Effector memory CD4-positive, alpha-beta T cell (primary cell): ENCODE measurements at regions not wholly inside any gene's neighbourhood (a gene's known extent, or its start where the extent isn't known, plus 50 kb on each side); places are given as distances from the start of the nearest gene placed in this dataset.

ENCODE experiments used
- DNase-seq, 3 donors: peaks; one replicate each; pipeline ENCODE4 v3.0.0-alpha.2; 2020
- H3K27ac ChIP-seq: 2 replicates; pipeline ENCODE4 v1.7.0; 2013; ENCODE audit warnings: mild to moderate bottlenecking, low read length, moderate library complexity; ENCODE audit not compliant: insufficient read depth, poor library complexity, severe bottlenecking
- H3K27me3 ChIP-seq: replicated peaks from 2 replicates; pipeline ENCODE4 v1.7.0; 2013; ENCODE audit warnings: mild to moderate bottlenecking, low read length; ENCODE audit not compliant: insufficient read depth, control insufficient read depth, poor library complexity, severe bottlenecking
- H3K36me3 ChIP-seq: 2 replicates; pipeline ENCODE4 v1.7.0; 2013; ENCODE audit warnings: mild to moderate bottlenecking, low read length, moderate library complexity; ENCODE audit not compliant: control insufficient read depth, insufficient read depth
- H3K4me1 ChIP-seq: 2 replicates; pipeline ENCODE4 v1.7.0; 2013; ENCODE audit warnings: low read length, mild to moderate bottlenecking; ENCODE audit not compliant: control insufficient read depth, insufficient read depth, poor library complexity, severe bottlenecking
- H3K4me3 ChIP-seq: 2 replicates; pipeline ENCODE4 v1.7.0; 2013; ENCODE audit warnings: low read length, low read depth, mild to moderate bottlenecking; ENCODE audit not compliant: insufficient read depth, poor library complexity, severe bottlenecking
- H3K9me3 ChIP-seq: 2 replicates; pipeline ENCODE4 v1.7.0; 2013; ENCODE audit warnings: mild to moderate bottlenecking, low read length, moderate library complexity; ENCODE audit not compliant: control insufficient read depth

DNA sequence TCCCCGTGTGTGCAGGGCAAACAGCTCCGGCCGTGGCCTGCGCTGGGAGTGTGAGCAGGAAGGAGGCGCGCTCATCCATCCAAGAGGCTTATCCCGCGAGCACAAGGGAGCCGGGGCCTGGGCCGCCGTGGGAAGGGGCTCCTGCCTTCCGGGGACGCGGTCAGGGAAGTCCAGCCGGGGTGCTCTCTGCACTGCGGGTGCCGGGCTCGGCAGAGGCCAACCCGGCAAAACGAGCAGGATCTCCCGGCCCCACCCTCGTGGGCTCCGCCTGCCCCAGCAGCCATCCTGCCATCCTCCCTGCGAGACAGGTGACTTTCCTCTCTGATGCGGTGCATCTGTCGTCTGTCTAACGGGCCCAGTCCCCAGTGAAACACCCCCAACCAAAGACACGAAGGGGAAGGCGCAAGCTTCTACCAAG is 244.2 kb downstream of the AUH start:
- no peaks in the 10 kb centered on the region for H3K36me3 ChIP-seq
- no peak overlapping the region for H3K4me3 ChIP-seq
- no peaks in the 10 kb centered on the region for H3K4me1 ChIP-seq
- H3K27me3 ChIP-seq: no peaks in the 10 kb centered on the region
- DNase-seq: no peak
- H3K9me3 ChIP-seq: no peaks in the 10 kb centered on the region
- no peak overlapping the region for H3K27ac ChIP-seq

DNA sequence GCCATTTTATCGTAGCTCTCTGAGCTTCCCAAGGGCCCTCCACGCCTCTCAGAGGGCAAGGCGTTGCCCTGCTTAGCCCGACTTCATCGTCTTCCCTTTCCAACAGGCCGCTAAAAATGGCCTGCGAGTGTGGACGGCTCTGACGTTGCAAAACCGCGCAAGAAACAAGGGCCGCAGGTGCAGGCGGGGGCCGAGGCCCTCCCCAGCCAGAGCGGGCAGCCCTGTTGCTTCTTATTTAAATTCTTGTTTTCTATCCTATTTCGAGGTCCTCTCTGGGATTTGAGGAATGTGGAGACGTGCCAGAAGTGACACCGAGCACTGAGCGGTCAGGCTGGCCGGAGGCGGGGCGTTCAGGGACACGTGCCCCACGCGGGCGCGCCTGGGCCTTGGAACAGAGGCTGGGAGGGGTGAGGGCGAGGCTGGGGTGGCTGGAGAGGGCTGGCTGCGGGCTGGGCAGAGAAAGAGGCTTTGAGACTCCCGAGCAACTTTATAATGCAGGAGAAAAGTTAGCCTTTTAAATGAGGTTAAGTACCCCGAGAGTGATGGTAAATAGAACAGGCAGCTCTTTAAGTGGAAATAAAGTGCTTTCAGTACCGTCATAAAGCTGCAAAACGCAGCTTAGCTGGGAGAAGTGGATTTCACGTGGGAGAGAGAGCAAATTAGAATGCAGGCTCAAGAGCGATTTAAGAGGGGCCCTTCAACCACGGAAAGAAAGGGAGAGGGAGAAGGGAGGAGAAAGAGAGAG is 243.6 kb downstream of the AUH start:
- H3K9me3 ChIP-seq: no peaks in the 10 kb centered on the region
- no peak overlapping the region for H3K4me3 ChIP-seq
- H3K36me3 ChIP-seq: no peaks in the 10 kb centered on the region
- H3K27ac ChIP-seq: no peak overlapping the region
- no peak for DNase-seq
- no peaks in the 10 kb centered on the region for H3K4me1 ChIP-seq
- H3K27me3 ChIP-seq: no peaks in the 10 kb centered on the region

- no peak overlapping the region for H3K27ac ChIP-seq
- no peak for DNase-seq
Observed at GRCh38 chr9:91118704-91119025, 243.1 kb downstream of the AUH start.

GRCh38 chr9:91119142-91119541 is 242.6 kb downstream of the AUH start:
- no peak overlapping the region for H3K4me3 ChIP-seq
- DNase-seq: no peak
- no peaks in the 10 kb centered on the region for H3K36me3 ChIP-seq
- H3K9me3 ChIP-seq: no peaks in the 10 kb centered on the region
- H3K27me3 ChIP-seq: no peaks in the 10 kb centered on the region
- no peak overlapping the region for H3K27ac ChIP-seq
- no peaks in the 10 kb centered on the region for H3K4me1 ChIP-seq

More at GRCh38 chr9:91118704-91119025, 243.1 kb downstream of the AUH start:
- no peaks in the 10 kb centered on the region for H3K9me3 ChIP-seq
- no peaks in the 10 kb centered on the region for H3K4me1 ChIP-seq
- no peak overlapping the region for H3K4me3 ChIP-seq
- H3K27me3 ChIP-seq: no peaks in the 10 kb centered on the region
- no peaks in the 10 kb centered on the region for H3K36me3 ChIP-seq

- no peaks in the 10 kb centered on the region for H3K27me3 ChIP-seq
- no peaks in the 10 kb centered on the region for H3K36me3 ChIP-seq
- H3K27ac ChIP-seq: no peak overlapping the region
- no peaks in the 10 kb centered on the region for H3K4me1 ChIP-seq
- H3K9me3 ChIP-seq: no peaks in the 10 kb centered on the region
- H3K4me3 ChIP-seq: no peak overlapping the region
- DNase-seq: no peak
Observed at GRCh38 chr9:91119679-91120078, 242.0 kb downstream of the AUH start.

DNA sequence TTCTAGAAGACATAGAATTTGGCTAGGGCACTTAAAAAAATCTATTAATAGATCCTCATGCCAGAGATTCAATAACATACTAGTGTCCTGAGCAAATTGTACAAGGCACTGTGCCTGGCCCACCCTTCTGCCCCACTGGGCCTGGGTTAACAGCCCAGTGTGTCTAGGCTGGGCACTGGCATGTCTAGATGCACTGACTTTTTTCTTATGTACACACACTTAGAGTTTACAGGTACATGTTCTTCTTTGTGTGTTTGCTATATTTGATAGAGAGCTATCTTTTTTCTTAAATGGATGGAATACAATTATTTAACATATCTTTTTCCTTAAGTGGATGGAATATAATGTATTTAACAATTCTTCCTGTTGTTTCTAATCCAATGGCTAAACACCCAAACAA is 241.5 kb downstream of the AUH start:
- Histone ChIP-seq H3K4me3 (no peak overlapping the region), H3K27me3 (no peaks in the 10 kb centered on the region), H3K9me3 (no peaks in the 10 kb centered on the region), H3K36me3 (no peaks in the 10 kb centered on the region), H3K4me1 (no peaks in the 10 kb centered on the region), H3K27ac (no peak overlapping the region)
- no peak for DNase-seq

GRCh38 chr9:91122755-91123154 is 239.0 kb downstream of the AUH start:
- no peaks in the 10 kb centered on the region for H3K4me1 ChIP-seq
- no peak overlapping the region for H3K4me3 ChIP-seq
- H3K27me3 ChIP-seq: no peaks in the 10 kb centered on the region
- H3K9me3 ChIP-seq: no peaks in the 10 kb centered on the region
- no peaks in the 10 kb centered on the region for H3K36me3 ChIP-seq
- DNase-seq: no peak
- H3K27ac ChIP-seq: no peak overlapping the region

DNA sequence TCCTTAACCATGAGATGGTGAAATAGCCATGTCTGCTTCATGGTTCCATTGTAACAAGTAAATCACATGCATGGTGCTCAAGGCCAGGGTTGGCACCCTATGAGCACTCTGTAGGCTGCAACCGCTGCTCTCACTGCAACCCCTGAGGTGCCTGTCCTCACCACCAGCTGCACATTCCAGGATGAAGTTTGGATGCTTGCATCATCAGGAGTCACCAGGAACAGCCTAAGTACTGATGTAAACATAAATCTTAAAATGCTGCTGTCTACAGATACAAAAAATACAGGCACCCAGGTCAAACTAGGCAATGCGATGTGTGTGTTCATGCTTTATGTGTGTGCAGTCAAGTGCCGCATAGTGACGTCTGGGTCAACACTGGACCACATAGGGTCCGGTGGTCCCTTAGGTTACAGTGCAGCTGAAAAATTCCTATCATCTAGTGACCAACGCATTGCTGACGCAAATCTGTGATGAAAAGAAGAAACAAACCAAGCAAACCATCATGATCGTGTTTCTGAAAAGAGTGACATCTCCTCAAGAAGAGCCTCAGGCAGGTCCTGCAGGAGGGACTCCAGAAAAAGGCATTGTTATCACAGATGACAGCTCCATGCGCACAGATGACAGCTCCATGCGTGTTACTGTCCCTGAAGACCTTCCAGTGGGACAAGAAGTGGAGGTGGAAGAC is 234.8 kb downstream of the AUH start:
- Histone ChIP-seq H3K36me3 (no peaks in the 10 kb centered on the region), H3K9me3 (no peaks in the 10 kb centered on the region), H3K4me1 (no peaks in the 10 kb centered on the region), H3K27ac (no peak overlapping the region), H3K27me3 (no peaks in the 10 kb centered on the region), H3K4me3 (no peak overlapping the region)
- no peak for DNase-seq

- no peak for DNase-seq
- no peaks in the 10 kb centered on the region for H3K36me3 ChIP-seq
- H3K27me3 ChIP-seq: no peaks in the 10 kb centered on the region
- no peaks in the 10 kb centered on the region for H3K9me3 ChIP-seq
- H3K4me1 ChIP-seq: no peaks in the 10 kb centered on the region
- H3K4me3 ChIP-seq: no peak overlapping the region
- no peak overlapping the region for H3K27ac ChIP-seq
Observed at GRCh38 chr9:91127653-91128052, 234.1 kb downstream of the AUH start.

DNA sequence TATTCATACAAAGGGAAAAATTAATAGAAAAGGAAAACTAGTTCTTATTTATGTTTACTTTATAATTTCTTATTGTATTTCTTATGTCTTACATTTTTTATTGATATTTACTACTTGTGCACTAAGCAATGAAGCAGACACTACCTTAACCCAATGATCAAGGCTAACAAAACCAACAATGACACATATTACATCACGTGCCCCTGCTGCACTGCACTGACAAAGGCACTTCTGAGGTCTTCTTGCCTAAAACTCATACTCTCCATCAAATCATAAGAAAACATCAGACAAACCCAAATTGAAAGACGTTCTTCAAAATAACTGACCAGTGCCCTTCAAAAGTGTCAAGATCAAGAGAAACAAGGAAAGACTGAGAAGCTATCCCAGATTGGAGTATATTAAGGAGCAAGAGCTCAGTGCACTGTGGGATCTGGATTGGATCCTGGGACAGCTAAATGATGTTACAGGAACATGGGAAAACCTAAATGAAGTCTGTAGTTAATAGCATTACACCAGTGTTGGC is 230.9 kb downstream of the AUH start:
- Histone ChIP-seq H3K4me3 (no peak overlapping the region), H3K27ac (no peak overlapping the region), H3K9me3 (no peaks in the 10 kb centered on the region), H3K36me3 (no peaks in the 10 kb centered on the region), H3K4me1 (no peaks in the 10 kb centered on the region), H3K27me3 (no peaks in the 10 kb centered on the region)
- no peak for DNase-seq
